CD4-positive, alpha-beta T cell (primary cell): ENCODE measurements at regions not wholly inside any gene's neighbourhood (a gene's known extent, or its start where the extent isn't known, plus 50 kb on each side); places are given as distances from the start of the nearest gene placed in this dataset.

Source experiments
- ATAC-seq: fragments of 200-7000 bp; cut with Tn5 transposase; one replicate; pipeline ENCODE4 v1.10.0; 2022; ENCODE audit warnings: mild to moderate bottlenecking; ENCODE audit not compliant: poor library complexity
- CTCF ChIA-PET: fragments of 350-600 bp; sonication (Branson Sonifier 250); formaldehyde crosslinking; loops from one replicate; lab custom pipeline; 2021; ENCODE audit warnings: antibody characterized with exemption, inconsistent platforms; lab: Charles Lee
- POLR2A ChIA-PET: fragments of 350-600 bp; sonication (Branson Sonifier 250); formaldehyde crosslinking; loops from one replicate; lab custom pipeline; 2021; ENCODE audit warnings: antibody characterized with exemption, inconsistent platforms; lab: Charles Lee
- DNase-seq, 14 experiments: peaks; one replicate each; pipeline ENCODE4 v3.0.0-alpha.2; 2013 to 2020; ENCODE audit warnings: mixed read lengths in 2 of 14
- H3K27ac ChIP-seq, 2 donors: one replicate each; pipeline versions ENCODE4 v1.5.1 to v1.7.0; 2013; ENCODE audit warnings: low read length in 2 of 2, low read depth in 1 of 2, mild to moderate bottlenecking in 1 of 2
- H3K27me3 ChIP-seq, 2 experiments: 1 replicate in 1 of 2; 2 replicates in 1 of 2; pipeline versions ENCODE4 v1.6.1 to v1.7.0; 2013; ENCODE audit warnings: low read length in 2 of 2, control low read depth in 1 of 2, mild to moderate bottlenecking in 1 of 2, moderate library complexity in 1 of 2; ENCODE audit not compliant: insufficient read depth in 2 of 2, control insufficient read depth in 1 of 2
- H3K36me3 ChIP-seq: one replicate; pipeline ENCODE4 v1.6.1; 2013; ENCODE audit warnings: low read length, control low read depth; ENCODE audit not compliant: insufficient read depth
- H3K4me1 ChIP-seq: one replicate; pipeline ENCODE4 v1.6.1; 2013; ENCODE audit warnings: low read length, control low read depth; ENCODE audit not compliant: insufficient read depth
- H3K4me3 ChIP-seq: one replicate; pipeline ENCODE4 v1.5.1; 2013; ENCODE audit warnings: mild to moderate bottlenecking, low read length, moderate library complexity
- H3K9me3 ChIP-seq, 2 experiments: 1 replicate in 1 of 2; 2 replicates in 1 of 2; pipeline versions ENCODE4 v1.6.1 to v1.7.0; 2013; ENCODE audit warnings: low read length in 2 of 2, mild to moderate bottlenecking in 2 of 2, control low read depth in 1 of 2, moderate library complexity in 1 of 2; ENCODE audit not compliant: control insufficient read depth in 1 of 2, insufficient read depth in 1 of 2
- H3K27ac Mint-ChIP-seq: one replicate; pipeline ENCODE4 v1.8.0; 2020; ENCODE audit warnings: mixed read lengths
- H3K27me3 Mint-ChIP-seq: one replicate; pipeline ENCODE4 v1.8.0; 2021; ENCODE audit warnings: mixed read lengths
- H3K36me3 Mint-ChIP-seq: one replicate; pipeline ENCODE4 v1.8.0; 2021; ENCODE audit warnings: low read depth, mixed read lengths
- H3K4me1 Mint-ChIP-seq: one replicate; pipeline ENCODE4 v1.8.0; 2021; ENCODE audit warnings: low read depth, mixed read lengths
- H3K4me3 Mint-ChIP-seq: one replicate; pipeline ENCODE4 v1.8.0; 2020; ENCODE audit warnings: mild to moderate bottlenecking, mixed read lengths
- H3K9me3 Mint-ChIP-seq: one replicate; pipeline ENCODE4 v1.8.0; 2020; ENCODE audit warnings: mixed read lengths
- CTCF ChIP-seq: fragments of 200-600 bp; IDR thresholded peaks from one replicate; pipeline ENCODE4 v1.8.0; 2022; ENCODE audit warnings: antibody characterized with exemption, mild to moderate bottlenecking
- intact Hi-C, 2 experiments: fragments of 100-400 bp; cut with DNase I in 1 of 2; cut with micrococcal nuclease in 1 of 2; formaldehyde crosslinking; loops; one replicate each; pipeline versions ENCODE4 v1.15.1 to v1.9.0; 2023 to 2025; cut with DNase I, micrococcal nuclease

DNA sequence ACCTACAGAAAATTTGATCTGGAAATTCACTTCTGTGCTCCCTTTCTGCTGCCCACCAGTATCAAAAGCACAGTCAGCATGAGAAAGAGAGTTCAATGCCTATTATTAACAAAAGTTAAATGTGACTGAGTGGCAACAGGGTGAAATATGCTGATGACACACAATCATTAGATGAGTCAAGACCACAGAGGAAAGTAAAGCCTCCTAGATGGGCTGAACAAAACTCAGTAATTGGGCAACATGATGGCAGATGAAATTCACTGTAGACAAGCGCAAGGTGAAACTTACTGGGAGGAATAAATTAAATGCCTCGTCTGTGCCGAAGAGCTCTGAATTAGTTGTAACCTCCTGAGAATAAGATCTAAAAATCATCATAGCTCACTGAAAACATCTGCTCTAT lies 752.8 kb downstream of the IRX1 start:
- H3K4me3 Mint-ChIP-seq, result no peak overlapping the region
- Histone ChIP-seq H3K27me3 (no peaks in the 10 kb centered on the region), H3K36me3 (no peaks in the 10 kb centered on the region), H3K4me1 (no peaks in the 10 kb centered on the region), H3K9me3 (peaks cover 0 to 3% of the 10 kb centered on the region in 2 experiments), H3K27ac (no peak overlapping the region), H3K4me3 (no peak overlapping the region)
- H3K36me3 Mint-ChIP-seq, result no peaks in the 10 kb centered on the region
- H3K4me1 Mint-ChIP-seq, result no peaks in the 10 kb centered on the region
- intact Hi-C loops, result no loop called here
- TF ChIP-seq CTCF, result no peak
- ATAC-seq (no peak), DNase-seq (no peak)
- CTCF ChIA-PET, result no interaction called here
- peaks cover 10% of the 10 kb centered on the region for H3K9me3 Mint-ChIP-seq
- no peak overlapping the region for H3K27ac Mint-ChIP-seq
- H3K27me3 Mint-ChIP-seq, result no peaks in the 10 kb centered on the region
- POLR2A ChIA-PET, result no interaction called here

GRCh38 chr5:4348919-4349318 lies 753.3 kb downstream of the IRX1 start:
- no peak for TF ChIP-seq CTCF
- peaks cover 0 to 3% of the 10 kb centered on the region in 2 experiments for H3K9me3 ChIP-seq
- H3K27me3 ChIP-seq, result no peaks in the 10 kb centered on the region
- no peaks in the 10 kb centered on the region for H3K36me3 Mint-ChIP-seq
- DNase-seq, result no peak
- H3K36me3 ChIP-seq, result no peaks in the 10 kb centered on the region
- no peak overlapping the region for H3K27ac Mint-ChIP-seq
- H3K27me3 Mint-ChIP-seq, result no peaks in the 10 kb centered on the region
- ChIA-PET POLR2A (no interaction called here), CTCF (no interaction called here)
- H3K4me1 Mint-ChIP-seq, result no peaks in the 10 kb centered on the region
- no peak overlapping the region for H3K4me3 Mint-ChIP-seq
- H3K9me3 Mint-ChIP-seq, result peaks cover 10% of the 10 kb centered on the region
- ATAC-seq, result no peak
- H3K4me1 ChIP-seq, result no peaks in the 10 kb centered on the region
- H3K4me3 ChIP-seq, result no peak overlapping the region
- intact Hi-C loops, result no loop called here
- no peak overlapping the region for H3K27ac ChIP-seq

DNA sequence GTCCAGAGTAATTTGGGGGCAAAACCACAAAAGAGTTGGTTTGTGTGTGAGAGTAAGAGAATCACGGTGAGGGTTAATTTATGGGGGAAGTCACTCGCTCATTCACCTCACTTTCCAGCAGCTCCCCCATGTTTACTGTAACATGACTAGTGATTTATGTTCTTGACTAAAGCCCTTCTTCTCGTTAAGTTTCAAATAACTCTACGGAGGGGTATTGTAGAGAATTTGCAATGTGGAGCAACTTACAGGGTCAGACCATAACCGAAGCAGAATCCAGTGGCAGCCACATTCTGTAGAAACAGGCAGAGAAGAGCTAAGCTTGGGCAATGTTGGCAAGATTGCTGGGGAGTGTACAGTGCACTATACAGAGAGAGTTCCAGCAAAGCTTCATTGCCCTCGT lies 760.6 kb downstream of the IRX1 start:
- intact Hi-C loops, result no loop called here
- H3K27ac Mint-ChIP-seq, result no peak overlapping the region

More for the DNA sequence above, 760.6 kb downstream of the IRX1 start:
- Mint-ChIP-seq H3K9me3 (peaks cover 12% of the 10 kb centered on the region), H3K36me3 (no peaks in the 10 kb centered on the region), H3K27me3 (no peaks in the 10 kb centered on the region), H3K4me1 (no peaks in the 10 kb centered on the region), H3K4me3 (no peak overlapping the region)
- Histone ChIP-seq H3K36me3 (no peaks in the 10 kb centered on the region), H3K4me1 (no peaks in the 10 kb centered on the region), H3K27me3 (no peaks in the 10 kb centered on the region), H3K9me3 (peaks cover 0 to 7% of the 10 kb centered on the region in 2 experiments), H3K4me3 (no peak overlapping the region), H3K27ac (no peak overlapping the region)
- CTCF ChIA-PET, result no interaction called here
- POLR2A ChIA-PET, result no interaction called here
- TF ChIP-seq CTCF, result no peak
- DNase-seq (no peak), ATAC-seq (no peak)
